Kidney (tissue), 13 donors: ENCODE measurements at regions not wholly inside any gene's neighbourhood (a gene's known extent, or its start where the extent isn't known, plus 50 kb on each side); places are given as distances from the start of the nearest gene placed in this dataset.

Source experiments
- DNase-seq, 5 donors: peaks; one replicate each; pipeline ENCODE4 v3.0.0-alpha.2; 2013 to 2020
- FAIRE-seq: peaks from 2 replicates; lab custom pipeline; 2012; peaks lifted over from hg19 to GRCh38; lab: Jason Lieb, UNC
- H3K27ac ChIP-seq, 2 donors: one replicate each; pipeline ENCODE4 v1.7.0; 2013; ENCODE audit warnings: low read depth in 2 of 2, low read length in 2 of 2, inconsistent platforms in 1 of 2
- H3K27me3 ChIP-seq: one replicate; pipeline ENCODE4 v1.7.1; 2013; ENCODE audit warnings: low read length, inconsistent platforms; ENCODE audit not compliant: control insufficient read depth, insufficient read depth
- H3K36me3 ChIP-seq, 3 donors: one replicate each; pipeline versions ENCODE4 v1.7.0 to v1.7.1; 2013; ENCODE audit warnings: low read length in 3 of 3, control low read depth in 1 of 3, inconsistent platforms in 1 of 3; ENCODE audit not compliant: insufficient read depth in 3 of 3, control insufficient read depth in 2 of 3
- H3K4me1 ChIP-seq, 3 donors: one replicate each; pipeline versions ENCODE4 v1.7.0 to v1.7.1; 2013; ENCODE audit warnings: low read length in 3 of 3, inconsistent platforms in 1 of 3, low read depth in 1 of 3; ENCODE audit not compliant: control insufficient read depth in 2 of 3, insufficient read depth in 2 of 3
- H3K4me3 ChIP-seq, 3 donors: one replicate each; pipeline versions ENCODE4 v1.7.0 to v1.8.1; 2013; ENCODE audit warnings: low read length in 3 of 3, control low read depth in 1 of 3, inconsistent platforms in 1 of 3
- H3K9ac ChIP-seq, 3 donors: one replicate each; pipeline versions ENCODE4 v1.7.0 to v1.7.1; 2013; ENCODE audit warnings: low read length in 3 of 3, control low read depth in 1 of 3, inconsistent platforms in 1 of 3
- H3K9me3 ChIP-seq, 3 donors: one replicate each; pipeline versions ENCODE4 v1.7.0 to v1.7.1; 2013; ENCODE audit warnings: low read length in 3 of 3, control low read depth in 1 of 3, inconsistent platforms in 1 of 3; ENCODE audit not compliant: control insufficient read depth in 2 of 3, insufficient read depth in 1 of 3
- CTCF ChIP-seq: IDR thresholded peaks from 3 replicates; pipeline ENCODE4 v1.5.1; 2012; ENCODE audit warnings: mild to moderate bottlenecking, moderate library complexity, borderline replicate concordance; ENCODE audit not compliant: insufficient read depth; ENCODE audit errors: extremely low read depth
- intact Hi-C: fragments of 100-400 bp; cut with DNase I; formaldehyde crosslinking; loops from one replicate; pipeline ENCODE4 v1.11.1; 2022
- donor health status: control.
- donor health status: control.
- donor health status: control.
- donor health status: control.
- donor health status: control.
- donor health status: DM: yes; HTN: yes; CAD: no.
- donor health status: Normal renal cell carcinoma (clear cell type).

- Histone ChIP-seq H3K27ac (no peak overlapping the region), H3K4me3 (no peak overlapping the region)
- intact Hi-C loops = no loop called here
These were observed 92.5 kb upstream of the FMN2 start for GRCh38 chr1:239999170-239999569.

GRCh38 chr1:240000634-240001033, 91.0 kb upstream of the FMN2 start:
- Histone ChIP-seq H3K4me3 (no peak overlapping the region), H3K9me3 (no peaks in the 10 kb centered on the region), H3K36me3 (no peaks in the 10 kb centered on the region), H3K4me1 (no peaks in the 10 kb centered on the region), H3K27me3 (peaks cover 8% of the 10 kb centered on the region), H3K9ac (no peak overlapping the region), H3K27ac (no peak overlapping the region)
- no peak for TF ChIP-seq CTCF
- intact Hi-C loops = no loop called here
- FAIRE-seq (no peak), DNase-seq (no peak)

More at GRCh38 chr1:239999170-239999569, 92.5 kb upstream of the FMN2 start:
- Histone ChIP-seq H3K27me3 (peaks cover 8% of the 10 kb centered on the region), H3K9me3 (no peaks in the 10 kb centered on the region), H3K9ac (no peak overlapping the region), H3K4me1 (no peaks in the 10 kb centered on the region), H3K36me3 (no peaks in the 10 kb centered on the region)
- DNase-seq (no peak), FAIRE-seq (no peak)
- TF ChIP-seq CTCF = no peak

- H3K4me3 ChIP-seq = no peak overlapping the region
- TF ChIP-seq CTCF = no peak
- intact Hi-C loops = no loop called here
- no peak overlapping the region for H3K9ac ChIP-seq
- H3K4me1 ChIP-seq = no peaks in the 10 kb centered on the region
- no peaks in the 10 kb centered on the region for H3K36me3 ChIP-seq
- H3K9me3 ChIP-seq = no peaks in the 10 kb centered on the region
- H3K27ac ChIP-seq = no peak overlapping the region
- FAIRE-seq = no peak
- no peak for DNase-seq
- peaks cover 8% of the 10 kb centered on the region for H3K27me3 ChIP-seq
These were observed 90.4 kb upstream of the FMN2 start for GRCh38 chr1:240001177-240001740.
